Liver (tissue), 8 donors: ENCODE measurements at regions not wholly inside any gene's neighbourhood (a gene's known extent, or its start where the extent isn't known, plus 50 kb on each side); places are given as distances from the start of the nearest gene placed in this dataset.

ENCODE experiments used
- DNase-seq: peaks from one replicate; pipeline ENCODE4 v3.0.0-alpha.2; 2017; ENCODE audit warnings: low spot score
- H3K27ac ChIP-seq, 2 donors: one replicate each; pipeline ENCODE4 v1.7.0; 2013; ENCODE audit warnings: inconsistent platforms in 2 of 2, low read length in 2 of 2, control low read depth in 1 of 2, low read depth in 1 of 2, mild to moderate bottlenecking in 1 of 2
- H3K27me3 ChIP-seq, 4 donors: one replicate each; pipeline versions ENCODE4 v1.6.1 to v1.7.0; 2013; ENCODE audit warnings: low read length in 3 of 4, inconsistent platforms in 1 of 4, mild to moderate bottlenecking in 1 of 4, moderate library complexity in 1 of 4; ENCODE audit not compliant: control insufficient read depth in 4 of 4, insufficient read depth in 4 of 4
- H3K36me3 ChIP-seq, 4 donors: one replicate each; pipeline versions ENCODE4 v1.6.1 to v1.7.0; 2013; ENCODE audit warnings: low read length in 3 of 4, mild to moderate bottlenecking in 3 of 4, low read depth in 1 of 4, moderate library complexity in 1 of 4; ENCODE audit not compliant: control insufficient read depth in 4 of 4, insufficient read depth in 3 of 4
- H3K4me1 ChIP-seq, 4 donors: one replicate each; pipeline versions ENCODE4 v1.6.1 to v1.7.0; 2013; ENCODE audit warnings: low read length in 3 of 4, mild to moderate bottlenecking in 3 of 4, moderate library complexity in 1 of 4; ENCODE audit not compliant: control insufficient read depth in 4 of 4, insufficient read depth in 4 of 4
- H3K4me3 ChIP-seq, 3 donors: one replicate each; pipeline versions ENCODE4 v1.6.1 to v1.7.0; 2013; ENCODE audit warnings: low read length in 3 of 3, control low read depth in 1 of 3, low read depth in 1 of 3, mild to moderate bottlenecking in 1 of 3
- H3K9ac ChIP-seq, 2 donors: one replicate each; pipeline ENCODE4 v1.7.0; 2013; ENCODE audit warnings: low read length in 2 of 2, mild to moderate bottlenecking in 2 of 2, moderate library complexity in 2 of 2, control low read depth in 1 of 2, low read depth in 1 of 2
- H3K9me3 ChIP-seq, 4 donors: one replicate each; pipeline versions ENCODE4 v1.6.1 to v1.7.0; 2013; ENCODE audit warnings: low read length in 3 of 4; ENCODE audit not compliant: control insufficient read depth in 4 of 4
- ATF3 ChIP-seq: IDR thresholded peaks from 2 replicates; pipeline ENCODE4 v1.6.1; 2016; ENCODE audit warnings: antibody characterized with exemption
- CTCF ChIP-seq: fragments of 150-350 bp; IDR thresholded peaks from 2 replicates; pipeline ENCODE4 v1.5.1; 2017; ENCODE audit warnings: improper control_type of control experiment, low read depth, low read length; ENCODE audit not compliant: missing input control
- EGR1 ChIP-seq, 2 donors: IDR thresholded peaks; 2 replicates each; pipeline ENCODE4 v1.6.1; 2016 to 2018; ENCODE audit warnings: antibody characterized with exemption in 2 of 2, low read depth in 2 of 2
- FOXA1 ChIP-seq: IDR thresholded peaks from 2 replicates; pipeline ENCODE4 v1.6.1; 2016; ENCODE audit warnings: antibody characterized with exemption
- FOXA2 ChIP-seq: IDR thresholded peaks from 2 replicates; pipeline ENCODE4 v1.6.1; 2016; ENCODE audit warnings: antibody characterized with exemption
- GABPA ChIP-seq, 2 donors: IDR thresholded peaks in 1 of 2; conservative IDR thresholded peaks in 1 of 2; 2 replicates each; pipeline ENCODE4 v1.6.1; 2016; ENCODE audit warnings: antibody characterized with exemption in 2 of 2, mild to moderate bottlenecking in 1 of 2, moderate library complexity in 1 of 2
- HNF4A ChIP-seq, 2 donors: conservative IDR thresholded peaks; 2 replicates each; pipeline ENCODE4 v1.6.1; 2016; ENCODE audit warnings: antibody characterized with exemption in 2 of 2, mild to moderate bottlenecking in 2 of 2
- HNF4G ChIP-seq: IDR thresholded peaks from 2 replicates; pipeline ENCODE4 v1.6.1; 2016; ENCODE audit warnings: antibody characterized with exemption
- JUND ChIP-seq, 2 donors: IDR thresholded peaks; 2 replicates each; pipeline ENCODE4 v1.6.1; 2016; ENCODE audit warnings: antibody characterized with exemption in 2 of 2
- MAX ChIP-seq: IDR thresholded peaks from 2 replicates; pipeline ENCODE4 v1.6.1; 2016; ENCODE audit warnings: antibody characterized with exemption
- NR2F2 ChIP-seq: IDR thresholded peaks from 2 replicates; pipeline ENCODE4 v1.6.1; 2016; ENCODE audit warnings: antibody characterized with exemption
- RAD21 ChIP-seq, 2 donors: IDR thresholded peaks; 2 replicates each; pipeline ENCODE4 v1.6.1; 2016; ENCODE audit warnings: antibody characterized with exemption in 2 of 2, mild to moderate bottlenecking in 2 of 2
- REST ChIP-seq: IDR thresholded peaks from 2 replicates; pipeline ENCODE4 v1.6.1; 2016; ENCODE audit warnings: antibody characterized with exemption, mild to moderate bottlenecking
- RXRA ChIP-seq, 2 donors: IDR thresholded peaks; 2 replicates each; pipeline ENCODE4 v1.6.1; 2017 to 2018; ENCODE audit warnings: antibody characterized with exemption in 2 of 2, mild to moderate bottlenecking in 1 of 2
- SP1 ChIP-seq: IDR thresholded peaks from 2 replicates; pipeline ENCODE4 v1.6.1; 2018; ENCODE audit warnings: antibody characterized with exemption, mild to moderate bottlenecking
- TAF1 ChIP-seq: conservative IDR thresholded peaks from 2 replicates; pipeline ENCODE4 v1.6.1; 2016; ENCODE audit warnings: antibody characterized with exemption, mild to moderate bottlenecking
- YY1 ChIP-seq: IDR thresholded peaks from 2 replicates; pipeline ENCODE4 v1.6.1; 2016; ENCODE audit warnings: antibody characterized with exemption, mild to moderate bottlenecking
- ZBTB33 ChIP-seq: IDR thresholded peaks from 2 replicates; pipeline ENCODE4 v1.6.1; 2016; ENCODE audit warnings: antibody characterized with exemption
- WGBS: extraction: QIAGEN DNeasy Blood & Tissue Kit; methylation state at CpG from one replicate; pipeline ENCODE4 v1.1.7; 2013; 5-methylcytosine and 5-hydroxymethylcytosine counted together
- donor health status: healthy.
- donor health status: healthy.
- donor health status: healthy.
- donor health status: healthy.
- donor health status: healthy.

GRCh38 chr13:106133025-106133424 lies 402.4 kb downstream of the EFNB2 start:
- DNase-seq, result no peak
- H3K4me3 ChIP-seq, result no peak overlapping the region
- no peaks in the 10 kb centered on the region for H3K27me3 ChIP-seq
- peaks cover 0 to 2% (median 0%) of the 10 kb centered on the region in 4 donors for H3K9me3 ChIP-seq
- 56% methylated on average over 2 of the region's 2 CpGs for WGBS
- TF ChIP-seq JUND (IDR thresholded peaks at IDR 0.05), result no peak
- TF ChIP-seq MAX, result no peak
- TF ChIP-seq REST, result no peak
- no peak for TF ChIP-seq HNF4G
- TF ChIP-seq CTCF, result no peak
- no peak for TF ChIP-seq HNF4A (conservative IDR thresholded peaks at IDR 0.05)
- TF ChIP-seq GABPA (IDR thresholded peaks at IDR 0.05 in 1 of 2, conservative IDR thresholded peaks at IDR 0.05 in 1 of 2), result no peak
- TF ChIP-seq SP1, result no peak
- TF ChIP-seq ZBTB33, result no peak
- TF ChIP-seq FOXA2, result no peak
- TF ChIP-seq EGR1 (IDR thresholded peaks at IDR 0.05; ENCODE audit: low read depth in 2 of 2), result no peak
- TF ChIP-seq ATF3, result no peak
- TF ChIP-seq NR2F2, result no peak
- no peak for TF ChIP-seq RXRA (IDR thresholded peaks at IDR 0.05)
- TF ChIP-seq FOXA1, result no peak
- no peak for TF ChIP-seq RAD21 (IDR thresholded peaks at IDR 0.05)
- no peak for TF ChIP-seq YY1
- no peak for TF ChIP-seq TAF1
- H3K36me3 ChIP-seq, result no peaks in the 10 kb centered on the region
- no peaks in the 10 kb centered on the region for H3K4me1 ChIP-seq
- no peak overlapping the region for H3K9ac ChIP-seq
- no peak overlapping the region for H3K27ac ChIP-seq

GRCh38 chr13:106132216-106132615 lies 403.2 kb downstream of the EFNB2 start:
- Histone ChIP-seq H3K9ac (no peak overlapping the region), H3K4me1 (no peaks in the 10 kb centered on the region), H3K36me3 (no peaks in the 10 kb centered on the region), H3K9me3 (peaks cover 0 to 2% (median 0%) of the 10 kb centered on the region in 4 donors), H3K4me3 (no peak overlapping the region), H3K27ac (no peak overlapping the region), H3K27me3 (no peaks in the 10 kb centered on the region)
- TF ChIP-seq EGR1 (IDR thresholded peaks at IDR 0.05; ENCODE audit: low read depth in 2 of 2) (no peak), SP1 (no peak), HNF4A (conservative IDR thresholded peaks at IDR 0.05) (no peak), ATF3 (no peak), HNF4G (no peak), FOXA2 (no peak), MAX (no peak), ZBTB33 (no peak)
- no peak for DNase-seq
- WGBS, result 29% methylated on average over 1 of the region's 1 CpG
